ENCODE measurements at regions not wholly inside any gene's neighbourhood (a gene's known extent, or its start where the extent isn't known, plus 50 kb on each side); places are given as distances from the start of the nearest gene placed in this dataset.

GRCh38 chr16:5863071-5863606, 765.5 kb upstream of the EEF2KMT start:
- DNase-seq (ENCODE audit: insufficient read length) (no peak), FAIRE-seq (no peak)
- TF ChIP-seq POLR2AphosphoS5 (IDR thresholded peaks at IDR 0.05; ENCODE audit: low read depth, low read length) = no peak
- no peak for TF ChIP-seq TAF1 (IDR thresholded peaks at IDR 0.05; ENCODE audit: borderline replicate concordance, low read depth, low read length)
- no peak for TF ChIP-seq POLR2A (IDR thresholded peaks at IDR 0.05; ENCODE audit: low read depth, low read length)

DNA sequence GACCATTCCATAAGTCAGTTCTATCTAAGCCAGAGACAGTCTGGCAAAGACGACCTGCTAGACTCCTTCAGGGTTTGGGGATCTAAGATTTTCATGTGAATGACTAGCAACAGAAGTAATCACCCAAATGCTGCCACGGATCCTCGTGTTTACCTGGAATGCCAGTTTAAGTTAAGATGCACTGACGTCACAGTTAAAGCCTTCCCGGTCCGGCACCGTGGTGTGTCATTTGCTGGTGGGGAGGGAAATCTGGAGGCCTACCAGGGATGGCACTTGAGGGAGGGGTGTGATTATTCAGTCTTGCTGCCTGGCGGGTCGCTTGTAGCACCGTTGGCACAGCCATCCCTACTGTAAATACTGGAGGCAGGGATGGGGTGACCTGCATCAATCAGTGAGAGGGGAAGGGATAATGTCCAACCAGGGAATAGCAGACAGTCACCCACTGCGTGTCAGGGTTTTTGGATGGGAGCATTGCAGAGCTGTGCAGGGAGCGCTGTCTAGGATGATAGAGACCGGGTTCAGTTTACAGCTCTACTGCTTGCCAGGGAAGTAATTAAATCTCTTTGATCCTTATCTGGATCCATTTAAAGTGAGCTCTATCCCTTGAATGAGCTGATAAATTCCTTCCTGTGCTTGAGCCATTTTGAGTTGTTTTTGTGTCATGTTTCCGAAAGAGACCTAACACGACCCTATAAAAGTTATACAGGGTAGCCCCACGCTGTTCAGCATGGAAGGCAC, 764.7 kb upstream of the EEF2KMT start:
- DNase-seq (ENCODE audit: insufficient read length) (no peak), FAIRE-seq (no peak)
- no peak for TF ChIP-seq POLR2AphosphoS5 (IDR thresholded peaks at IDR 0.05; ENCODE audit: low read depth, low read length)
- TF ChIP-seq POLR2A (IDR thresholded peaks at IDR 0.05; ENCODE audit: low read depth, low read length) = no peak
- no peak for TF ChIP-seq TAF1 (IDR thresholded peaks at IDR 0.05; ENCODE audit: borderline replicate concordance, low read depth, low read length)

GRCh38 chr16:5861241-5861640, 763.6 kb upstream of the EEF2KMT start:
- TF ChIP-seq POLR2A (IDR thresholded peaks at IDR 0.05; ENCODE audit: low read depth, low read length) (no peak), POLR2AphosphoS5 (IDR thresholded peaks at IDR 0.05; ENCODE audit: low read depth, low read length) (no peak), TAF1 (IDR thresholded peaks at IDR 0.05; ENCODE audit: borderline replicate concordance, low read depth, low read length) (no peak)

GRCh38 chr16:5858180-5858579, 760.6 kb upstream of the EEF2KMT start:
- no peak for TF ChIP-seq POLR2A (IDR thresholded peaks at IDR 0.05; ENCODE audit: low read depth, low read length)
- no peak for TF ChIP-seq POLR2AphosphoS5 (IDR thresholded peaks at IDR 0.05; ENCODE audit: low read depth, low read length)
- TF ChIP-seq TAF1 (IDR thresholded peaks at IDR 0.05; ENCODE audit: borderline replicate concordance, low read depth, low read length) = no peak
- FAIRE-seq = no peak

More at GRCh38 chr16:5861241-5861640, 763.6 kb upstream of the EEF2KMT start:
- DNase-seq (ENCODE audit: insufficient read length) = no peak
- no peak for FAIRE-seq

GRCh38 chr16:5854027-5854426, 756.4 kb upstream of the EEF2KMT start:
- TF ChIP-seq POLR2A (IDR thresholded peaks at IDR 0.05; ENCODE audit: low read depth, low read length) (no peak), TAF1 (IDR thresholded peaks at IDR 0.05; ENCODE audit: borderline replicate concordance, low read depth, low read length) (no peak), POLR2AphosphoS5 (IDR thresholded peaks at IDR 0.05; ENCODE audit: low read depth, low read length) (no peak)
- FAIRE-seq (no peak), DNase-seq (ENCODE audit: insufficient read length) (no peak)

More at GRCh38 chr16:5858180-5858579, 760.6 kb upstream of the EEF2KMT start:
- no peak for DNase-seq (ENCODE audit: insufficient read length)

DNA sequence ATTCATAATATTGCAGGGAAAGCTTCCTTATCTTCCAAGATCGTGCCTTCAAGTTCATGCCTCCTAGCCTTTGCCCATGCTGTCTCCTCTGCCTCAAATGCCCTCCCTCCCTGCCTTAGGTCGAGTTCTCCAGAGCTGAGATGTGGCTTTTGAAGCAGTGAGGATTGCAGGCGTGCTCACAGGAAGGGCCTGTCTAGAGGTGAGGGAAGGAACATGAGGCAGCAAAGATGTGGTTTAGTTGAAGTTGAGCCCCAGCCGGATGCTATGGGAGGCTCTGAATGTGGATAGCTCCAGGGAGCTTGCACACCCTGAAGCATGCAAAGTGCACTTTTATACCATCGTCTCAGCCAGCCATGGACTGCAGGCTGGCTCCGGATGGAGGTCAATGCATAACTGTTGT, 754.6 kb upstream of the EEF2KMT start:
- no peak for TF ChIP-seq TAF1 (IDR thresholded peaks at IDR 0.05; ENCODE audit: borderline replicate concordance, low read depth, low read length)
- no peak for TF ChIP-seq POLR2A (IDR thresholded peaks at IDR 0.05; ENCODE audit: low read depth, low read length)
- TF ChIP-seq POLR2AphosphoS5 (IDR thresholded peaks at IDR 0.05; ENCODE audit: low read depth, low read length) = no peak
- FAIRE-seq (no peak), DNase-seq (ENCODE audit: insufficient read length) (no peak)

DNA sequence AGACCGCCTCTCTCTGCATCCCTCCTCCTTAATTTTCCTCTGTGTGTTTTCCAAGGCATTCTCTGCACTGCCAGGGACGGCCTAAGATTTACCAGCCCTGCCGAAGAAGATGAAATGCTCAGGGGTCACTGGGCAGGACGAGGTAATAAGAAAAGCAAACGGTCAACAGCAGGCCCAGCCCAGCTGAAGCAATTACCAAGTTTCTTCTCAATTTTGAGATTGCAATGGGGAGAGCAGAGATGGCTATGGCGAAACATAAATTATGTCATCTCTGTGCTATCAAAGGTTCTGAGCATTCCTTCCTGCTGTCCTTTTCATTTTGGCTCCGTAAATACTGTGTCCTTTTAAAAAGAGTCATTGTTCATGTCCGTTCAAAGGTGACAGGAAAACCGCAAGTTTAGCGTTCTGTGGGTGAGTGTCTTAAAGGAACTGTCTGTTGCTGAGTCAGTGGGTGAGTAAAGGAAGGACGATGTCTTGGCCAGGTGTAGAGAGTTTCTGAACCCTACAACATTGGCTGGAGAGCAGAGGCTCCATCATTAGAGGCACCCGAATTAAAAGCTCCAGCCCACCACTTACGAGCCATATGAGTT, 753.9 kb upstream of the EEF2KMT start:
- FAIRE-seq (no peak), DNase-seq (ENCODE audit: insufficient read length) (no peak)
- TF ChIP-seq POLR2AphosphoS5 (IDR thresholded peaks at IDR 0.05; ENCODE audit: low read depth, low read length) = no peak
- no peak for TF ChIP-seq TAF1 (IDR thresholded peaks at IDR 0.05; ENCODE audit: borderline replicate concordance, low read depth, low read length)
- no peak for TF ChIP-seq POLR2A (IDR thresholded peaks at IDR 0.05; ENCODE audit: low read depth, low read length)

GRCh38 chr16:5850632-5851392, 753.2 kb upstream of the EEF2KMT start:
- DNase-seq (ENCODE audit: insufficient read length) = no peak
- no peak for TF ChIP-seq POLR2AphosphoS5 (IDR thresholded peaks at IDR 0.05; ENCODE audit: low read depth, low read length)
- no peak for TF ChIP-seq POLR2A (IDR thresholded peaks at IDR 0.05; ENCODE audit: low read depth, low read length)
- TF ChIP-seq TAF1 (IDR thresholded peaks at IDR 0.05; ENCODE audit: borderline replicate concordance, low read depth, low read length) = no peak
- no peak for FAIRE-seq

DNA sequence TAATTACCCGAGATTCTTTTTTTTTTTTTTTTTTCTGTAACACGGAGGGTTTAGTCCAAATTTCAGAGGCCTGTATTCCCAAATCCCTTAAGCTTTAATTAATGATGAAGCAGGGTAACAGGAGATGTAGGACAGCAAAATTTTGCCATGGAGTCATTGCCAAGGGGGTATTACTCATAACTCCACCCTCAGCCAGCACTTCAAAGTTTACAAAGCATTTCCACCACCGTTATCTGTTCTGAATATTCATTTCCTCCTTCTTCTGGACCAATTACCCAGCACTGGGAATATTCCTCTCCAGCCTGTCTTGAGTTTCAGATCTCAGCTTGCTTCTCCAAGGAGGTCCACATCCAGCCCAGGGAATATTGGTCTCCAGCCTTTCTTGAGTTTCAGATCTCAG, 747.5 kb upstream of the EEF2KMT start:
- no peak for FAIRE-seq
- TF ChIP-seq TAF1 (IDR thresholded peaks at IDR 0.05; ENCODE audit: borderline replicate concordance, low read depth, low read length) (no peak), POLR2A (IDR thresholded peaks at IDR 0.05; ENCODE audit: low read depth, low read length) (no peak), POLR2AphosphoS5 (IDR thresholded peaks at IDR 0.05; ENCODE audit: low read depth, low read length) (no peak)
- no peak for DNase-seq (ENCODE audit: insufficient read length)

DNA sequence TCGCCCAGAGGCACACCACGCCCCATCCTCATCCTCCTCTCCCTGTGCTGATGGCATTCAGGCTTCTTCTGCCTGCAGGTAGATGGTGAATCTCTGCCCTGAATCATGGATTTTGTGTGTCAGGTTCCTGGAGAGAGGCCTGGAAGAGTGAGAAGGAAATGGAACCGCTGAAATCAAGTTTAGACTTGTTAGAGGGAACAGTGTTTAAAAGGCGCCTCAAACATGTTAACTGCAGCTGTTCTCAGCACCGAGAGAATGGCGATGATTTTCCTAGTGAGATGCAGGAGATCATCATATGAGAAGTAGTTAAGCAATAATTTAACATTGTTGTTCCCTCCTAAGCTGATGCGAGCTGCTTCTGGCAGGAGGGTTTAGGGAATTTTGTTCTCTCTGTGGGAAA, 744.4 kb upstream of the EEF2KMT start:
- FAIRE-seq (no peak), DNase-seq (ENCODE audit: insufficient read length) (no peak)
- TF ChIP-seq POLR2A (IDR thresholded peaks at IDR 0.05; ENCODE audit: low read depth, low read length) (no peak), POLR2AphosphoS5 (IDR thresholded peaks at IDR 0.05; ENCODE audit: low read depth, low read length) (no peak), TAF1 (IDR thresholded peaks at IDR 0.05; ENCODE audit: borderline replicate concordance, low read depth, low read length) (no peak)

GRCh38 chr16:5838725-5839124, 741.1 kb upstream of the EEF2KMT start:
- FAIRE-seq (no peak), DNase-seq (ENCODE audit: insufficient read length) (no peak)
- TF ChIP-seq POLR2AphosphoS5 (IDR thresholded peaks at IDR 0.05; ENCODE audit: low read depth, low read length) (no peak), POLR2A (IDR thresholded peaks at IDR 0.05; ENCODE audit: low read depth, low read length) (no peak), TAF1 (IDR thresholded peaks at IDR 0.05; ENCODE audit: borderline replicate concordance, low read depth, low read length) (no peak)

Measured in GM12892 (cell line).